Neural cell (in vitro differentiated cells): ENCODE measurements at regions not wholly inside any gene's neighbourhood (a gene's known extent, or its start where the extent isn't known, plus 50 kb on each side); places are given as distances from the start of the nearest gene placed in this dataset.

Experiments used
- EP300 ChIP-seq: fragments of 450-650 bp; conservative IDR thresholded peaks from 2 replicates; pipeline ENCODE4 v1.6.1; 2014; ENCODE audit warnings: antibody characterized with exemption, mild to moderate bottlenecking, moderate library complexity; ENCODE audit not compliant: poor library complexity, severe bottlenecking
- EZH2 ChIP-seq: fragments of 200-600, 300-800 bp; shearing (Covaris generic), sonication (generic); IDR thresholded peaks from 2 replicates; pipeline ENCODE4 v1.6.1; 2014; ENCODE audit warnings: antibody characterized with exemption, low read length, borderline replicate concordance, mild to moderate bottlenecking; ENCODE audit not compliant: insufficient read depth, poor library complexity, severe bottlenecking
- RAD21 ChIP-seq: fragments of 450-650 bp; conservative IDR thresholded peaks from 2 replicates; pipeline ENCODE4 v1.6.1; 2014; ENCODE audit warnings: antibody characterized with exemption, mild to moderate bottlenecking, moderate library complexity
- TF ChIP-seq, protein P1 (sequence below): fragments of 450-650 bp; IDR thresholded peaks from 2 replicates; pipeline ENCODE4 v1.5.1; 2014; ENCODE audit warnings: antibody characterized with exemption, mild to moderate bottlenecking, moderate library complexity; ENCODE audit not compliant: poor library complexity, severe bottlenecking
- TF ChIP-seq, protein P2 (sequence below): IDR thresholded peaks from 2 replicates; pipeline ENCODE4 v1.6.1; 2012; ENCODE audit warnings: borderline replicate concordance

DNA sequence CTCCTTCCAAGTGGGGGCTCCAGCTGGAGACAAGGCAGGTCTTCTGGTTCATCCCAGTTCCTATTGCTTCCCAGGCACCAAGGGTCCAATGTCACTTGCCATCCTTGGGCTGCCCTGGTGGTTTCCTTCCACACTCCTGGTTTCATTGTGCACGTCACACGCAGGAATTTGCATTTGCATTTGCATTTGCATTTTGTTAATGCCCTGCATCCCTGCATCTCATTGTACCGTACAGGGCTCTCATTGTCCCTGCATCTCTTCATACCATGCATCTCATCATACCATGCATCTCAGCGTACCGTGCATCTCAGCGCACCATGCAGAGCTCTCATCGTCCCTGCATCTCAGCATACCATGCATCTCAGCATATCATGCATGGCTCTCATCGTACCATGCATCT, 112.2 kb upstream of the SYT13 start:
- TF ChIP-seq, protein P1, sequence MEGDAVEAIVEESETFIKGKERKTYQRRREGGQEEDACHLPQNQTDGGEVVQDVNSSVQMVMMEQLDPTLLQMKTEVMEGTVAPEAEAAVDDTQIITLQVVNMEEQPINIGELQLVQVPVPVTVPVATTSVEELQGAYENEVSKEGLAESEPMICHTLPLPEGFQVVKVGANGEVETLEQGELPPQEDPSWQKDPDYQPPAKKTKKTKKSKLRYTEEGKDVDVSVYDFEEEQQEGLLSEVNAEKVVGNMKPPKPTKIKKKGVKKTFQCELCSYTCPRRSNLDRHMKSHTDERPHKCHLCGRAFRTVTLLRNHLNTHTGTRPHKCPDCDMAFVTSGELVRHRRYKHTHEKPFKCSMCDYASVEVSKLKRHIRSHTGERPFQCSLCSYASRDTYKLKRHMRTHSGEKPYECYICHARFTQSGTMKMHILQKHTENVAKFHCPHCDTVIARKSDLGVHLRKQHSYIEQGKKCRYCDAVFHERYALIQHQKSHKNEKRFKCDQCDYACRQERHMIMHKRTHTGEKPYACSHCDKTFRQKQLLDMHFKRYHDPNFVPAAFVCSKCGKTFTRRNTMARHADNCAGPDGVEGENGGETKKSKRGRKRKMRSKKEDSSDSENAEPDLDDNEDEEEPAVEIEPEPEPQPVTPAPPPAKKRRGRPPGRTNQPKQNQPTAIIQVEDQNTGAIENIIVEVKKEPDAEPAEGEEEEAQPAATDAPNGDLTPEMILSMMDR: no peak
- TF ChIP-seq EZH2 (no peak), RAD21 (no peak), EP300 (no peak)
- TF ChIP-seq, protein P2, sequence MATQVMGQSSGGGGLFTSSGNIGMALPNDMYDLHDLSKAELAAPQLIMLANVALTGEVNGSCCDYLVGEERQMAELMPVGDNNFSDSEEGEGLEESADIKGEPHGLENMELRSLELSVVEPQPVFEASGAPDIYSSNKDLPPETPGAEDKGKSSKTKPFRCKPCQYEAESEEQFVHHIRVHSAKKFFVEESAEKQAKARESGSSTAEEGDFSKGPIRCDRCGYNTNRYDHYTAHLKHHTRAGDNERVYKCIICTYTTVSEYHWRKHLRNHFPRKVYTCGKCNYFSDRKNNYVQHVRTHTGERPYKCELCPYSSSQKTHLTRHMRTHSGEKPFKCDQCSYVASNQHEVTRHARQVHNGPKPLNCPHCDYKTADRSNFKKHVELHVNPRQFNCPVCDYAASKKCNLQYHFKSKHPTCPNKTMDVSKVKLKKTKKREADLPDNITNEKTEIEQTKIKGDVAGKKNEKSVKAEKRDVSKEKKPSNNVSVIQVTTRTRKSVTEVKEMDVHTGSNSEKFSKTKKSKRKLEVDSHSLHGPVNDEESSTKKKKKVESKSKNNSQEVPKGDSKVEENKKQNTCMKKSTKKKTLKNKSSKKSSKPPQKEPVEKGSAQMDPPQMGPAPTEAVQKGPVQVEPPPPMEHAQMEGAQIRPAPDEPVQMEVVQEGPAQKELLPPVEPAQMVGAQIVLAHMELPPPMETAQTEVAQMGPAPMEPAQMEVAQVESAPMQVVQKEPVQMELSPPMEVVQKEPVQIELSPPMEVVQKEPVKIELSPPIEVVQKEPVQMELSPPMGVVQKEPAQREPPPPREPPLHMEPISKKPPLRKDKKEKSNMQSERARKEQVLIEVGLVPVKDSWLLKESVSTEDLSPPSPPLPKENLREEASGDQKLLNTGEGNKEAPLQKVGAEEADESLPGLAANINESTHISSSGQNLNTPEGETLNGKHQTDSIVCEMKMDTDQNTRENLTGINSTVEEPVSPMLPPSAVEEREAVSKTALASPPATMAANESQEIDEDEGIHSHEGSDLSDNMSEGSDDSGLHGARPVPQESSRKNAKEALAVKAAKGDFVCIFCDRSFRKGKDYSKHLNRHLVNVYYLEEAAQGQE: no peak
